Activated naive CD4-positive, alpha-beta T cell treated with anti-CD3 and anti-CD28 coated beads for 36 hours (primary cell): ENCODE measurements at regions not wholly inside any gene's neighbourhood (a gene's known extent, or its start where the extent isn't known, plus 50 kb on each side); places are given as distances from the start of the nearest gene placed in this dataset.

ENCODE experiments used
- CTCF ChIA-PET: fragments of 350-600 bp; sonication (Branson Sonifier 250); formaldehyde crosslinking; loops from one replicate; lab custom pipeline; 2021; ENCODE audit warnings: antibody characterized with exemption; lab: Charles Lee
- DNase-seq: peaks from one replicate; pipeline ENCODE4 v3.0.0-alpha.2; 2020
- H3K27ac Mint-ChIP-seq: one replicate; pipeline ENCODE4 v1.8.0; 2021; ENCODE audit warnings: mild to moderate bottlenecking, mixed read lengths
- H3K27me3 Mint-ChIP-seq: one replicate; pipeline ENCODE4 v1.8.0; 2021; ENCODE audit warnings: low read depth, mixed read lengths
- H3K36me3 Mint-ChIP-seq: one replicate; pipeline ENCODE4 v1.8.0; 2021; ENCODE audit warnings: low read depth, mixed read lengths
- H3K4me1 Mint-ChIP-seq: one replicate; pipeline ENCODE4 v1.8.0; 2021; ENCODE audit warnings: low read depth, mixed read lengths
- H3K4me3 Mint-ChIP-seq: one replicate; pipeline ENCODE4 v1.8.0; 2021; ENCODE audit warnings: mild to moderate bottlenecking, moderate library complexity, mixed read lengths
- H3K9me3 Mint-ChIP-seq: one replicate; pipeline ENCODE4 v1.8.0; 2021; ENCODE audit warnings: mixed read lengths
- intact Hi-C: fragments of 100-400 bp; cut with micrococcal nuclease; formaldehyde crosslinking; loops from one replicate; pipeline ENCODE4 v1.15.1; 2023

DNA sequence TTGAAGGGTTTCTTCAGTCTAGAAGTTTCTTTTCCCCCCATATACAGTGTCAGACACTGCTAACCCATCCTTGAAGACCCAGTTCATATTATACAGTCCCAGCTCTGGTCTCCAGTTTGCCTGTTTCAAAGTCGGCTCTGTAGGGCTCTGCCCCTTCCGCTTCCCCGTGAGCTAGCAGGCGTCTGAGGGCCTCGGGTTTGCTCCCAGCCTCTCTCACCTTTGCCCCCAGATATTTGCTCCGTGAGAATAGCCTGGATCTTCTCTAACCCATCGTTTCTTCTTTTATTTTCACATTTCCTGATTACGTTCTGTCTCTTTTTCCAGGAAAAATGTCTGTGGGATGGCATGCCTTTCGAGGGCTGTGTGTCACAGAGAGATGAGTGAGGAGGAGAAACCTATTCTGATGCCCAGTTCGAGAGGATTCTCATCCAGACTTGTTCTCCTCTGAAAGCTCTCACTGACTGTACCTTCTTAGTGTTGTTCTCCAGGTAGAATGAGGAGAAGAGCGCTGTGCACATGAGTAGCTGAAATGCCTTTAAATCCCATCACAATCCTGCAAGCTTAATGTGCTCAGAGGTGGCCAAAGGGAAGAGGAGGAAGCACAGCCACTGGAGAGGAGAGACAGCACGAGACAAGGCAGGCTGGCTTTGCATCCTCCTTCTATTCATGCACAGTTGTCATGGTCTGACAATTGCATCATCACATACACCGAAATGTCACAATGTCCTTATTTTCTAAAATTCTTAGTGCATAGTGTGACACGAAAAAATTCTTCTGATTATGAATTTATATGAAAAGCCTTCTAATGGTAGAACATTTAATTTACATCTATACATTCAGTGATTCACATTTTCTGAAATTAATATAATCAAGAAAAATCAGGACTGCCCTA, 171.1 kb downstream of the FOXA2 start:
- intact Hi-C loops: no loop called here
- CTCF ChIA-PET: no interaction called here

DNA sequence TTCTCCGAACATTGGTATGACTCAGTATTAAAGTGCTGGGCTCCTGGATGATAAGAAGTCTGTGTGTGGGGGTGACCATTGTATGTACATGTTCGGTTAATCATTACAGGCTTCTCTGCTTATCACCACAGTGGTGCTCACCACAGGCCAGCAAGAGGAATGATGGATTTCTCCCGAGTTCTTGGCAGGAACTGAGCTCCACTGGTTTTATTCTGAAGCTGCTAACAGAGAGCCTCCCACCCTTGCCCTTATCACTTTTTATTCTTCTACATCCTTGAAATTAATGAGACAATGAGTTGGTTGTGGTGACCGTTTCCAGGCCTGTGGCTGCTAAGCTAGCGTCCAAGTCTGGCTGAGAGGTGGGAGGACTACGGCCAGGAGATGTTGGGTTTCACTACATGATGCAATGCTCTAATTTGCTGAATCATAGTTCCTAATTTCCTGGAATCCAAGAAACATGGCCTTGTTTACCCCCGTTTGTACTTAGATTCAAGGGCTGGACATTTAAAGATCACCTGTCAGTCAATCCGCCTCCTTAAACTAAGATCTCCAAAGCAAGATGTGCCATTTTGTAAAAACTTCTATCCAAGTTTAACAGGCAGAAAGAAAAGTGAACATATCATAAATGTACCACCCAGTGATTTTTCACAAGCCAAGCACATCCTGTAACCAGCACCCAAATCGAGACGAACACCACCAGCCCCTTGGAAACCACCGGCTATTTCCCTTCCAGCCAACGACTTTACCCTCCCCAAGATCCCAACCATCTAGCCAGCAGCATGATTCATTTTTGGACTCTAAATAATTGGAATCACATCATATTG, 172.5 kb downstream of the FOXA2 start:
- H3K4me1 Mint-ChIP-seq: peaks cover 2% of the 10 kb centered on the region
- intact Hi-C loops: no loop called here
- no peak overlapping the region for H3K4me3 Mint-ChIP-seq
- no peak for DNase-seq
- H3K27ac Mint-ChIP-seq: no peak overlapping the region
- H3K9me3 Mint-ChIP-seq: peaks cover 7% of the 10 kb centered on the region
- CTCF ChIA-PET: no interaction called here
- no peaks in the 10 kb centered on the region for H3K36me3 Mint-ChIP-seq
- no peaks in the 10 kb centered on the region for H3K27me3 Mint-ChIP-seq

More for the DNA sequence above, 171.1 kb downstream of the FOXA2 start:
- H3K36me3 Mint-ChIP-seq: no peaks in the 10 kb centered on the region
- H3K4me3 Mint-ChIP-seq: no peak overlapping the region
- H3K27me3 Mint-ChIP-seq: no peaks in the 10 kb centered on the region
- no peaks in the 10 kb centered on the region for H3K4me1 Mint-ChIP-seq
- peaks cover 7% of the 10 kb centered on the region for H3K9me3 Mint-ChIP-seq
- no peak overlapping the region for H3K27ac Mint-ChIP-seq
- DNase-seq: no peak

DNA sequence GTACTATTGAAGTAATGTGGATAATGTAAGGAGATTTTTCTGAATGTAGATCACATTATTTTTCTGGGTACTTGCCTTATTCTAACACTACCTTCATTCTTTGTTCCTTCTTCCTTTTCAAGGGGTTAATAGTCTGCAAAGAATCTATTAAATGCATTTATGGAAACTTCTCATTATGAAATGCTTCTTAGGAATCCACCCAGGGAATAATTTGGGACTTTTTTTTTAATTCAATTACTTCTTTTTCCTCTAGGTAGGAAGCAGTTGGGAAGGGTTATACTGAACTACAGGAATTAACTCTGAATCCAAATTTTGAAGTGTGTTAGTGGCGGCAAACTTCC, 173.1 kb downstream of the FOXA2 start:
- Mint-ChIP-seq H3K36me3 (no peaks in the 10 kb centered on the region), H3K9me3 (peaks cover 7% of the 10 kb centered on the region), H3K4me1 (peaks cover 5% of the 10 kb centered on the region), H3K4me3 (no peak overlapping the region), H3K27ac (no peak overlapping the region), H3K27me3 (no peaks in the 10 kb centered on the region)
- no peak for DNase-seq
- intact Hi-C loops: no loop called here
- CTCF ChIA-PET: no interaction called here

DNA sequence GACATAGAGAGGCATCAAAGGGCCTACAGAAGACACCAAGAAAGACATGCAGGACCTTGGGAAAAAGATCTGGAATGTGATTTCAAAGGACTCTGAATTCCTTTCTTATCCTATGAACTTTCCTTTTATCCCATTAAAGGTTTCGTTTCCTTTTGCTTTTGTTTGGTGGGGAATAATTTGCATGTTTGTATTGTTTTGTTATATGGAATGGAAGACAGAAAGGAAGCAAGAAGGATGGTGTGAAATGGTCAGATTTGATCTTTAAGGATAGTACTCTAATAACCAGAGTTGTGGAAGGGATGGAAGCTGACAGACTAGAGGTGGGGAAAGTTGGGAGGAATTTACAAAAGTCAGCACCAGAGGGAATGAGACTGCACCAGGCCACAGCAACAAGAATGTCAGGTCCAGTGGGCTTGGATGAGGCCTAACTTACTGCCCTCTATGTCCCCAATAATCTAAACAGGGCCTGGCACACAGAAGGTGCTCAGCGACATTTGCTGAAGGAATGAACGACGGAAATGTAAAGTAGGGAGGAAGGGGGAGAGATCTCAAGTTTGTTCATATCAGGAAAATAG, 173.7 kb downstream of the FOXA2 start:
- H3K36me3 Mint-ChIP-seq: no peaks in the 10 kb centered on the region
- CTCF ChIA-PET: no interaction called here
- no peak overlapping the region for H3K4me3 Mint-ChIP-seq
- peaks cover 5% of the 10 kb centered on the region for H3K4me1 Mint-ChIP-seq
- no peak overlapping the region for H3K27ac Mint-ChIP-seq
- no peak for DNase-seq
- intact Hi-C loops: no loop called here
- H3K27me3 Mint-ChIP-seq: no peaks in the 10 kb centered on the region
- peaks cover 7% of the 10 kb centered on the region for H3K9me3 Mint-ChIP-seq

DNA sequence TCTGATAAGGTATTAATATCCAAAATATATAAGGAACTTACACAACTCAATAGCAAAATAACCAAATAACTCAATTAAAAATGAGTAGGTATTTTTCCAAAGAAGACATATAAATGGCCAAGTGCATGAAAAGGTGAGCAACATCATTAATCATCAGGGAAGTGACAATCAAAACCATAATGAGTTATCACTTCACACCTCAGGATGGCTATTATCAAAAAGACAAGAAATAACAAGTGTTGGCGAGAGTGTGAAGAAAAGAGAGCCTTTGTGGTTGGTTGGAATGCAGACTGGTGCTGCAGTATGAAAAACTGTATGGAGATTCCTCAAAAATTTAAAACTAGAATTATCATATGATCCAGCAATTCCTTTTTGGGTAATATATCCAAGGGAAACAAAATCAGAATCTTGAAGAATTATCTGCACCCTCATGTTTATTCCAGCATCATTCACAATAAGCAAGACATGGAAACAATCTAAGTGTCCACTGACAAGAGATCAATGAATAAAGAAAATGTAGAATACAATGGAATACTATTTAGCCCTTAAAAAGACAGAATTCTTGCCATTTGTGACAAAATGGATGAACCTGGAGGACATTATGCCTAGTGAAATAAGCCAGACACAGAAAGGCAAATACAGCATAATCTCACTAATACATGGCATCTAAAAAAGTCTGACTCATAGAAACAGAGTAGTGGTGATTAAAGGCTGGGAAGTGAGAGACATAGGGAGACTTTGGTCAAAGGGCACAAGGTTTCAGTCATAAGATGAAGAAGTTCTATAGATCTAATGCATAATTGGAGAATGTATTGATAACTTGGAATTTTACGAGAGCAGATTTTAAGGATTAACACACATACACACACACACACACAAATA, 175.6 kb downstream of the FOXA2 start:
- H3K4me3 Mint-ChIP-seq: no peak overlapping the region
- CTCF ChIA-PET: interaction anchor here (0.7 kb wide), 1 partner anchor 60 kb away, joined by 3 read pairs; no protein-coding TSS in a partner anchor
- H3K27ac Mint-ChIP-seq: no peak overlapping the region
- peaks cover 7% of the 10 kb centered on the region for H3K9me3 Mint-ChIP-seq
- H3K4me1 Mint-ChIP-seq: peaks cover 5% of the 10 kb centered on the region
- no peaks in the 10 kb centered on the region for H3K36me3 Mint-ChIP-seq
- DNase-seq: no peak
- H3K27me3 Mint-ChIP-seq: peaks cover 7% of the 10 kb centered on the region
- intact Hi-C loops: no loop called here

DNA sequence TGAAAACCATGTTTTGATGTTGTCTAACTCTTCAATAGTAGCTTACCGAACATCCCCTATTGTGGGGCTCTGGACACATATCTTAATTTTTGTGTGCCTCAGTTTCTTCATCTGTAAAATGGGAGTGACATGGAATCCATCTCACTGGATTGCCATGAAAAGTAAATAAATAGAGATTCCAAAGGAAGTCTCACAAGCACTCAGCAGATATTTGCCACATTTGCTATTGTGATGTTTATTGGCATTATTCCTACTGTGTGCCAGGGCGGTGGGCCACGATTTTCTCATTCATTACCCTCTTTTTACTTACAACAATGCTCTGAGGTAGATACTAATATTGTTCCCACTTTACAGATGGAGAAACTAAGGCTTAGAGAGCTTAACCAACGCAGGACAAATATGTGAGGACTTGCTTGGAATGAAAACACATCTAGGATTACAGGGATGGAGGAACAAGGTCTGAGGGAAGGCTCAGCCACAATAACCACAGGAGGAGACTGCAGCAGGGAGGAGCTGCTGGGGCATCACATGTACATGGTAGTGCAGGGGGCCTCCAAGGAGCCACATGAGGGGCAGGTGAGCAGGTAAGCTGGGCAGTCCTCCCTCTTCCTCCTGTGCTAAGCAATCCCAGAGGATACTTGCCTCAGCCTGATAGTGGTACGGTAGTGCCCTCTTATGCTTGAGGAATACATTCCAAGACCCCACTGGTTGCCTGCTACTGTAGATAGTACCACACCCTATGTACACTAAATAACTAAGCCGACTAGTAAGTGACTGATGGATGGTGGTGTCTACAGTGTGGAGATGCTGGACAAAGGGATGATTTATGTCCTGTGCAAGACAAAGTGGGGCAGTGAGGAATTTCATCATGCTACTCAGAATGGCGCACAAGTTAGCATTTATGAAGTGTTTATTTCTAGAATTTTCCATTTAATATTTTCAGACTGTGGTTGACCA, 176.9 kb downstream of the FOXA2 start:
- H3K36me3 Mint-ChIP-seq: no peaks in the 10 kb centered on the region
- CTCF ChIA-PET: no interaction called here
- peaks cover 7% of the 10 kb centered on the region for H3K9me3 Mint-ChIP-seq
- H3K4me1 Mint-ChIP-seq: peaks cover 5% of the 10 kb centered on the region
- DNase-seq: no peak
- intact Hi-C loops: no loop called here
- peaks cover 15% of the 10 kb centered on the region for H3K27me3 Mint-ChIP-seq
- H3K4me3 Mint-ChIP-seq: no peak overlapping the region
- no peak overlapping the region for H3K27ac Mint-ChIP-seq

DNA sequence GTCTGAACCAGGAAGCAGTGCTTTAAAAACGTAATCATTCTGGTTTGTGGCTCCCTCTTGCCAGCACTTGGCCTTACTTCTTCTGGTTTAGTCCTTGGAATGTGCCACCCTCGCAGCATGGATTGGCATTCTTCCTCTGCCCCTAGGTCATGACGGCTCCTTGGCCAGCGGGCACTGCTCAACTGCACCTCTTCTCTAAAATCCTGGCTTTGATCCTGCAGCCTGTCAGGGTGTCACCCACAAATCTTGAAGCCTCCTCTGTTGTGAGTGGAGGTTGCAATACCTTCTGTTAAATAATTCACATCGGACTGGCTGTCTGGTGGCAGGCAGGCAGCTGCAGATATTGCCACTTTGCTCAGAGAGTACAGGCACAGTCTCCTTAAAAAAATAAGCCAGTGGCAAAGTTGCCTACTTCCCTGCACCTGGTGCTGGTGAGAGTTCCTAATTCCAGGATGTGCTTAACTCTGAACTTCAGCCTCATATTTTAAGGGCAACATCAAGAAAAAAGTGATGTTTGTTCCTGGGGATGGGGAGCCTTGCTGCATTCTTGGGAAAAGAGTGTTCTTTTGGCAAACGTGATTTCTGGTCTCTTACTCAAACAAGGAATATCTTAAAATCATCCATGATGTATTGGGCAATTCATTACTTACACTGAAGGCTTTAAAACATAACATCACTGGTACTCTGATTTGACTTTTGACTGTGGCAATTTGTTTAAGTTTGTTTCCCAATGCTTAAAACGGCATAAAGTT, 179.8 kb downstream of the FOXA2 start:
- Mint-ChIP-seq H3K36me3 (no peaks in the 10 kb centered on the region), H3K9me3 (peaks cover 5% of the 10 kb centered on the region), H3K27me3 (peaks cover 18% of the 10 kb centered on the region), H3K4me3 (no peak overlapping the region), H3K4me1 (peaks cover 5% of the 10 kb centered on the region), H3K27ac (no peak overlapping the region)
- no peak for DNase-seq
- CTCF ChIA-PET: no interaction called here
- intact Hi-C loops: no loop called here

DNA sequence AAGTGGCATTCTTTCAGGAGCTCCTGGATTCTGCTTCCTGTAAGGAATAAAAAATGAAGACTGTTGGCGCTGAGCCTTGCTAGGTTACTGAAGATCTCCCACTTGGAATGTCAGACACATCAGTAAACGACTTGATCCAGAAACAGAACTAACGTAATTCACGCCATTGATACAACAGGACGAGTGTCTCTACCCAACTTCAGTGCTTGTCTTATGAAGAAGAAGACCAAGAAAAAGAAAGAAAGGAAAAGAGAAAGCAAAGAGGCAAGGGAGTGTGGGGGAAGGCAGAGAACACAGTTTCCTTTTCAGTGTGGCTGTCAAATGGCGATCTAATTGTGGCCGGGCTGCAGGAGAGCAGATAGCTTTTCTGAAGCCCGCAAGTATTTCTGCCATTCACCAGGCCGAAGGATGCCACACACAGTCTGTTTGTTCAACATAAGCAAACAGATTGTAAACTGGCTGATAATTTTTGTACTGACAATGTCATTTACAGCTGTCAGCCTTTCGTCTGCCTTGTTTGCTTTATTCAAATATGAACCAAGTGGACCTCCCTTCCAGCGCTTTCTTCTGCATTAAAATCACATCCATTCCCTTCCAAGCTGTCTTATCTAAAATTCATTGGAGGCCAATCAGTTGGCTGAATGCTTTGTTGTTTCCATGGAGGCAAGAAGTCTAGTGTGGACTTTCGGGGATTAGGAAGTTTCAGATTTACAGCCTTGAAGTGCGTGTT, 180.6 kb downstream of the FOXA2 start:
- intact Hi-C loops: no loop called here
- H3K4me3 Mint-ChIP-seq: peak overlapping the region; percentile 10

DNA sequence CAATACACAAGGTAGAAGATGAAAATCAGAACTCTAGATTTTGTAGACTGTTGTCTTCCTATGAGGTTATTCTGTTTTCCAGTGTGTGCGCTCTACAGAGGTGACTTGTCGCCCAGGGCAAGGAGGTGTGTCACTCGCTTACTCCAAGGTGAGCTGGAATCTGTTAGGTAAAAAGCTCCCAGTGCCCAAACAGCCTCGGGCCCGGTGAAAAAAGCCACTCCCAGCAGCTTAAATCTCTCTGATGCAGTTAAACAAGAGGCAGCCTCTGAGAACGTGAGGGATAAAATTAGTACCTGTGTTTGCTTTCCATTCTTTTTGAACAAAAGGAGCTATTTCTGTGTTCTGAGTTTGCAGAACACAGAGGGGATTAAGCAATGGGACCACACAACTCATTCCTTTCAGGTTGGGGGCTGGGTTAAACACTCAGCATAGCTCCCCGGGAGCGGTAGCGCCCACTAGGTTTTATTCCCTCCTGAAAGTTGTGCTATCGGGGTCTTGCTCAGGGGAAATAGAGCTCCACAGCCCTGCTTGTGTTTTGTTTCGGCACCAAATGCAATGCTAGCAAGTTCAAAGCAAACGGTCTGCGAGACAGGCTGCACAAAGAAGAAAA, 181.2 kb downstream of the FOXA2 start:
- CTCF ChIA-PET: no interaction called here
- no peaks in the 10 kb centered on the region for H3K36me3 Mint-ChIP-seq
- intact Hi-C loops: no loop called here
- H3K4me1 Mint-ChIP-seq: peaks cover 5% of the 10 kb centered on the region
- H3K27ac Mint-ChIP-seq: no peak overlapping the region
- H3K27me3 Mint-ChIP-seq: peaks cover 18% of the 10 kb centered on the region
- H3K9me3 Mint-ChIP-seq: no peaks in the 10 kb centered on the region
- no peak for DNase-seq
- H3K4me3 Mint-ChIP-seq: peak overlapping the region; percentile 10

More for the DNA sequence above, 180.6 kb downstream of the FOXA2 start:
- Mint-ChIP-seq H3K36me3 (no peaks in the 10 kb centered on the region), H3K4me1 (peaks cover 5% of the 10 kb centered on the region), H3K27me3 (peaks cover 18% of the 10 kb centered on the region), H3K27ac (no peak overlapping the region), H3K9me3 (peaks cover under 1% of the 10 kb centered on the region)
- CTCF ChIA-PET: no interaction called here
- DNase-seq: no peak

DNA sequence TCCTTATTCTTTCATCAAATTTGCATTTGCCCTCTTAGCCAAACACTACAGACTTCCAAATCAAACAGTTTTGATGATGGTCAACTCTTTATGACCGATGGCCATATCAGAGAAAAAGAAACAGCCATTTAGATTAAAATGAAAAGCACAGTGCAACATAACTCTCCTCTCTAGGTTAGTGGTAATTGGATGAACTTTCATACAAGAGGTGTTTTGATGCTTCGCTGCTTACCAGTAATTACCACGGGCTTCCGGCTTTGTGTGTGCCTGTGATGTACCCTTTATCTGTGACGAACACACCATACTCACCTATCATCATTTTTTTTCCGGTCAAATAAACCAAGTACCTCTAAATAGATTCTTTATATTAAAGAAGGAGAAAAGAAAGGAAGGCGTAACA, 181.8 kb downstream of the FOXA2 start:
- Mint-ChIP-seq H3K36me3 (no peaks in the 10 kb centered on the region), H3K27me3 (peaks cover 20% of the 10 kb centered on the region), H3K9me3 (no peaks in the 10 kb centered on the region), H3K4me3 (no peak overlapping the region), H3K27ac (no peak overlapping the region), H3K4me1 (peaks cover 5% of the 10 kb centered on the region)
- CTCF ChIA-PET: no interaction called here
- intact Hi-C loops: no loop called here
- no peak for DNase-seq
